ENCODE measurements at regions not wholly inside any gene's neighbourhood (a gene's known extent, or its start where the extent isn't known, plus 50 kb on each side); places are given as distances from the start of the nearest gene placed in this dataset.

DNA sequence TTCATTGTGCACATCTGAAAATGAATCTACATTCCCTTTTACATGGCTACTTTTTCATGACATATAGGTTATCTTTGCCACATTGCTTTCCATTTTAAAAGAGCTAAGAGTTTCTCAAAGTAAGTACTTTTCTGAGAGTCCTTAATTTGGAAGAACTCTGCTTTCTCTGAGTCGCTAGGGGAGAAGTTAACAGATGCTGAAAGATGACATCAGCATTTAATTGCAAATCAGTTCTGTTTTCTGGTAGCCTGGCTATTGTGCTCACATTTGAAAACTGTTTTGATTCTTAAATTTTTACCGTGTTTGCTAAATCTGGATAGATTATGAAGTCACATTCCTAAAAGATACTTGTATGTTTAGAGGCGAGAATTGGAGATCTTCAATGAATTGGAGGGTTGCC is 107.7 kb upstream of the C1QTNF9B start:
- no peak overlapping the region for H3K4me3 Mint-ChIP-seq
- H3K36me3 Mint-ChIP-seq, result no peaks in the 10 kb centered on the region
- TF ChIP-seq, protein P1, sequence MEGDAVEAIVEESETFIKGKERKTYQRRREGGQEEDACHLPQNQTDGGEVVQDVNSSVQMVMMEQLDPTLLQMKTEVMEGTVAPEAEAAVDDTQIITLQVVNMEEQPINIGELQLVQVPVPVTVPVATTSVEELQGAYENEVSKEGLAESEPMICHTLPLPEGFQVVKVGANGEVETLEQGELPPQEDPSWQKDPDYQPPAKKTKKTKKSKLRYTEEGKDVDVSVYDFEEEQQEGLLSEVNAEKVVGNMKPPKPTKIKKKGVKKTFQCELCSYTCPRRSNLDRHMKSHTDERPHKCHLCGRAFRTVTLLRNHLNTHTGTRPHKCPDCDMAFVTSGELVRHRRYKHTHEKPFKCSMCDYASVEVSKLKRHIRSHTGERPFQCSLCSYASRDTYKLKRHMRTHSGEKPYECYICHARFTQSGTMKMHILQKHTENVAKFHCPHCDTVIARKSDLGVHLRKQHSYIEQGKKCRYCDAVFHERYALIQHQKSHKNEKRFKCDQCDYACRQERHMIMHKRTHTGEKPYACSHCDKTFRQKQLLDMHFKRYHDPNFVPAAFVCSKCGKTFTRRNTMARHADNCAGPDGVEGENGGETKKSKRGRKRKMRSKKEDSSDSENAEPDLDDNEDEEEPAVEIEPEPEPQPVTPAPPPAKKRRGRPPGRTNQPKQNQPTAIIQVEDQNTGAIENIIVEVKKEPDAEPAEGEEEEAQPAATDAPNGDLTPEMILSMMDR (IDR thresholded peaks at IDR 0.05; ENCODE audit: unreplicated experiment), result no peak
- no peaks in the 10 kb centered on the region for H3K9me3 Mint-ChIP-seq
- DNase-seq (ENCODE audit: low spot score in 2 of 2, unreplicated experiment in 2 of 2), result no peak
- H3K27me3 Mint-ChIP-seq (ENCODE audit: low read depth), result no peaks in the 10 kb centered on the region
- no peak overlapping the region for H3K27ac Mint-ChIP-seq
- H3K4me1 Mint-ChIP-seq, result peaks cover 18% of the 10 kb centered on the region

DNA sequence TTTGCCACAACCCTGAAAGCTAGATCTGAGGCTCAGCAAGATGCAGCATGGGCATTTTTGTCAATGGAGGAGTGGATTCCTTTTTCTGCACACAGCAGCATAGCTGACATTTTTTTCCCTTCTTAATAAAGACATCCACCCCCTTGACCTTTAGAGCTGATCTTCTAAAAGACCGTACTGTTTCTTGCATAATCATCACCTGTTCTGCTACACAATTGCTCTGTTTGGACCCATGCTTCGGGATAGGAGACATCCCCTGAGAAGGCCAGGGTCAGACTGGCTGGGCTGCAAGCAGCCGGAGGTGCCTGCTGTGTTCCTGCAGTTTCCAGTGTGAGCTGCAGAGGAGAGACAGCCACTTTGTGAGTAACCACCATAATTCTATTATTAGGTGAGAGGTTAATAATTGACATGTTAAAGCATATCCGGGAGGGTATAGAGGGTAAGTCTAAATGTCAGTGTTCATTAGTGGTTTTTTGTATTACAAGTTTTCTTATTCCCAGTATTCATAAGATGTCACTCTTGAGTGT is 108.5 kb upstream of the C1QTNF9B start:
- Mint-ChIP-seq H3K9me3 (no peaks in the 10 kb centered on the region), H3K27me3 (ENCODE audit: low read depth) (peaks cover under 1% of the 10 kb centered on the region), H3K4me3 (no peak overlapping the region), H3K27ac (no peak overlapping the region), H3K4me1 (peaks cover 18% of the 10 kb centered on the region), H3K36me3 (no peaks in the 10 kb centered on the region)
- TF ChIP-seq, protein P1 (IDR thresholded peaks at IDR 0.05; ENCODE audit: unreplicated experiment), result no peak
- no peak for DNase-seq (ENCODE audit: low spot score in 2 of 2, unreplicated experiment in 2 of 2)

DNA sequence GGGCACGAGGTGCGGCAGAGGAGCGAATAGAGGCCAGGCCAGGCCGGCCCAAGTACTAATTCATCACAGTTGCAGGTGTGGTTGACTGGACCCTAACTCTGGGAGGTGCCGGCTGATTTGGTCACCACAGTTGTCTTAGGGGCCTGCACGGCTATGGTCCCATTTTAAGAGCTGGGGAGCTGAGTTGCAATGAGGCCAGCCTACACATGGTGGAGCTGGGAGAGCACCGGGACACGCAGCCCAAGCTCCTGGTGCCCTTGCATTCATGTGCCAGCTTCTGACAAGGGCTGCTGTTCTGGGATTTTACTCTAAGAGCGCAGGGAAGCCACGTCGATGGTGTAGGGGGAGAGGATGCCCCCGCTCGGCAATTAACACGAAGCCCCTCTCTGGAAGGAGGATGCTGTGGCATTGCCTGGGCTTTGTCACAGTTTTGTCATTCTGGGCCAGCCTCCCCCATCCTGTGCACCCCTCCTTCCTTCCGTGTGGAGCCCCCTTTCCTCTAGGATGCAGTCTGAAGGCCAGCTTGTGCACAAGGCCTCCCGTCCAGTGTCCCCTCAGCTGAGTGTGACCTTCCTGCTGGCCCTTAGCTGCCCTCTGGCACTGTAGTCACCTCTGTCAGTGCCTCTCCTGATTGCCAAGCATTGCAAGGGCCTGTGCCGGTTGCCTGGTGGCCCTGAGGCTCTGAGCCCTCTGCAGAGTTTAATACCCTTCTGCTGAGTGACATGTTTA is 109.4 kb upstream of the C1QTNF9B start:
- Mint-ChIP-seq H3K27ac (no peak overlapping the region), H3K27me3 (ENCODE audit: low read depth) (peaks cover 2% of the 10 kb centered on the region), H3K36me3 (no peaks in the 10 kb centered on the region), H3K9me3 (no peaks in the 10 kb centered on the region), H3K4me3 (no peak overlapping the region), H3K4me1 (peaks cover 18% of the 10 kb centered on the region)
- no peak for DNase-seq (ENCODE audit: low spot score in 2 of 2, unreplicated experiment in 2 of 2)
- TF ChIP-seq, protein P1 (IDR thresholded peaks at IDR 0.05; ENCODE audit: unreplicated experiment), result no peak

DNA sequence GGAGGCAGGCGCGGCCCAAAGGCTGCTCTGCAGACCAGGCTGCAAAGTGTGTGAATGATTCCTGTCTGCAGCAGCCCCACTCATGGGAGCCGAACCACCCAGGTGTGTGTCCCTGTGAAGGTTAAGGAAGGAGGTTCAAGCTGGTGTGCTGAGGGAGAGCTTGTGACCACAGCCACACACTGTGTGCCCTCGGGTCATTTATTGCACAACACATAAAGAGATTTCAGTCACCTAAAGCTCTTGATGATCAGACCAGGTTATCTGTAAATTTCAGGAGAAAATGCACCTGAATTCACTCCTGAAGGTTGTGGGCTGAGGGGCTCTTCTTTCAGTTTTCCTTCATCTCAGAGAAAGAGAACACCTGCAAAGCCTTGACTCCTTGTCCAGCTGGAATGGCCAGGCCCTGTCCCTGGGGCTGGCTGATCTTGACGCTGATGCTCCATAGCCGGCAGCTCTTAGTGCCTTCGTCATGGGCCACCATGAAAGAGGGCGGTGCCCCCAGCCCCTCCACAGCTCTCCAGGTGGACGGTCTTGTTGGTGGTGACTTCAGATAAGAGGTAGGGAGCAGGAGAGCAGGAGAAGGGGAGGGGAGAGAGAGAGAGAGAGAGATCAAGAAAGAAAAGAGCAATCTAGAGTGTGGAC is 110.8 kb upstream of the C1QTNF9B start:
- Mint-ChIP-seq H3K4me1 (peaks cover 18% of the 10 kb centered on the region), H3K4me3 (no peak overlapping the region), H3K9me3 (no peaks in the 10 kb centered on the region), H3K27ac (no peak overlapping the region), H3K36me3 (no peaks in the 10 kb centered on the region), H3K27me3 (ENCODE audit: low read depth) (peaks cover 2% of the 10 kb centered on the region)
- TF ChIP-seq, protein P1 (IDR thresholded peaks at IDR 0.05; ENCODE audit: unreplicated experiment), result no peak
- no peak for DNase-seq (ENCODE audit: low spot score in 2 of 2, unreplicated experiment in 2 of 2)

DNA sequence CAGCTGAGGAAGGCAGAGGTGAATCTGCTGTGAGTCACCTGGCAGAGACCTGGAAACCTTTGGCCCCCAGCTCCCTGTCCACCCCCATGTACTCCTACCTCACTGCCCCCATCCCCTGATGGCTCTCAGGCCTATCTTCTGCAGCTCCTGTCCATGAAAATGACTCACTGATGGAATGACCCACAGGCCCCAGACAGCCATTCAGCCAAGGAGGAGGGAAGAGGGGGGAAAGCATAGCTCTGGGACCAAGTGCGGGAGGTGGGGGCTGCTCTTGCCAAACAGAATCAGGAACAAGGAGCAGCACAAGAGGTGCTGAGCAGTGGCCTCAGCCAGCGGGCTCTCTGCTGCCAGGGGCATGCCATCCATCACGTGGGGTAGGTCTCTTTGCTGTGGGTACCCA is 111.4 kb upstream of the C1QTNF9B start:
- Mint-ChIP-seq H3K36me3 (no peaks in the 10 kb centered on the region), H3K27ac (no peak overlapping the region), H3K27me3 (ENCODE audit: low read depth) (peaks cover 2% of the 10 kb centered on the region), H3K4me1 (peaks cover 18% of the 10 kb centered on the region), H3K9me3 (no peaks in the 10 kb centered on the region), H3K4me3 (no peak overlapping the region)
- DNase-seq (ENCODE audit: low spot score in 2 of 2, unreplicated experiment in 2 of 2), result no peak
- TF ChIP-seq, protein P1 (IDR thresholded peaks at IDR 0.05; ENCODE audit: unreplicated experiment), result no peak
